Fibroblast of peridontal ligament (primary cell): ENCODE measurements at regions not wholly inside any gene's neighbourhood (a gene's known extent, or its start where the extent isn't known, plus 50 kb on each side); places are given as distances from the start of the nearest gene placed in this dataset.

ENCODE experiments used
- DNase-seq: peaks from one replicate; pipeline ENCODE4 v3.0.0-alpha.2; 2010; ENCODE audit errors: extremely low read depth

GRCh38 chr16:63385714-63386432, 1349.6 kb upstream of the CDH8 start:
- no peak for DNase-seq

GRCh38 chr16:63373744-63374143, 1337.5 kb upstream of the CDH8 start:
- DNase-seq, result no peak

GRCh38 chr16:63372815-63373214, 1336.6 kb upstream of the CDH8 start:
- peak; percentile 5 for DNase-seq

GRCh38 chr16:63372283-63372682, 1336.0 kb upstream of the CDH8 start:
- no peak for DNase-seq

GRCh38 chr16:63365649-63366304, 1329.5 kb upstream of the CDH8 start:
- no peak for DNase-seq

- no peak for DNase-seq
Measured at GRCh38 chr16:63363738-63364137, 1327.5 kb upstream of the CDH8 start.

- peak; percentile 75 for DNase-seq
Measured at GRCh38 chr16:63361032-63361624, 1324.9 kb upstream of the CDH8 start.

GRCh38 chr16:63349961-63350360, 1313.7 kb upstream of the CDH8 start:
- DNase-seq, result no peak

GRCh38 chr16:63346000-63346399, 1309.8 kb upstream of the CDH8 start:
- no peak for DNase-seq

- DNase-seq, result no peak
Measured at GRCh38 chr16:63337264-63337663, 1301.0 kb upstream of the CDH8 start.

GRCh38 chr16:63331111-63331510, 1294.9 kb upstream of the CDH8 start:
- no peak for DNase-seq

- DNase-seq, result no peak
Measured at GRCh38 chr16:63326736-63327339, 1290.6 kb upstream of the CDH8 start.

GRCh38 chr16:63323722-63324705, 1287.8 kb upstream of the CDH8 start:
- DNase-seq, result no peak

- no peak for DNase-seq
Measured at GRCh38 chr16:63323055-63323454, 1286.8 kb upstream of the CDH8 start.

- no peak for DNase-seq
Measured at GRCh38 chr16:63315229-63315628, 1279.0 kb upstream of the CDH8 start.

- DNase-seq, result no peak
Measured at GRCh38 chr16:63312346-63312745, 1276.1 kb upstream of the CDH8 start.

- no peak for DNase-seq
Measured at GRCh38 chr16:63311313-63311712, 1275.1 kb upstream of the CDH8 start.

- DNase-seq, result no peak
Measured at GRCh38 chr16:63302811-63303210, 1266.6 kb upstream of the CDH8 start.

GRCh38 chr16:63301349-63301748, 1265.1 kb upstream of the CDH8 start:
- no peak for DNase-seq

GRCh38 chr16:63298993-63299392, 1262.8 kb upstream of the CDH8 start:
- no peak for DNase-seq

- no peak for DNase-seq
Measured at GRCh38 chr16:63292036-63292435, 1255.8 kb upstream of the CDH8 start.
